HepG2 (cell line): ENCODE measurements at regions not wholly inside any gene's neighbourhood (a gene's known extent, or its start where the extent isn't known, plus 50 kb on each side); places are given as distances from the start of the nearest gene placed in this dataset.

Experiments
- ATAC-seq: fragments of 200-7000 bp; cut with Tn5 transposase; 3 replicates; pipeline ENCODE4 v1.9.1; 2020; ENCODE audit warnings: mild to moderate bottlenecking, moderate library complexity
- BruUV-seq: library from RNA; stranded (reverse); fragments of 400-500 nt; replicated peaks from 2 replicates; lab custom pipeline; 2021; lab: Mats Ljungman, UMichigan
- CTCF ChIA-PET: fragments of 300-600 bp; formaldehyde crosslinking; extraction: SDS; loops from one replicate; lab custom pipeline; 2021; ENCODE audit warnings: low total read pairs, inconsistent platforms, low intra/inter-chr PET ratio; lab: Yijun Ruan, JAX
- POLR2A ChIA-PET: fragments of 350-600 bp; sonication (Branson Sonifier 250); formaldehyde crosslinking; loops from one replicate; lab custom pipeline; 2020; ENCODE audit warnings: antibody characterized with exemption, inconsistent platforms; lab: Yijun Ruan, JAX
- DNase-seq: peaks from one replicate; pipeline ENCODE4 v3.0.0-alpha.2; 2015; ENCODE audit warnings: low spot score
- FAIRE-seq: peaks from 3 replicates; lab custom pipeline; 2011; peaks lifted over from hg19 to GRCh38; lab: Jason Lieb, UNC
- H2AFZ ChIP-seq: one replicate; pipeline ENCODE4 v1.6.1; 2011; ENCODE audit warnings: low read length, inconsistent platforms
- H3K27ac ChIP-seq: fragments of 300-600 bp; 3 replicates; pipeline ENCODE4 v1.8.0; 2011; ENCODE audit warnings: mixed run types, mild to moderate bottlenecking, mixed read lengths, low read length, inconsistent platforms; ENCODE audit not compliant: insufficient read depth; ENCODE audit errors: extremely low read length
- H3K27me3 ChIP-seq, 2 experiments: fragments of 200-600 bp in 1 of 2; 2 replicates in 1 of 2; 3 replicates in 1 of 2; pipeline versions ENCODE4 v1.6.0 to v1.8.0; 2011; ENCODE audit warnings: low read length in 2 of 2, mild to moderate bottlenecking in 2 of 2, moderate library complexity in 2 of 2, inconsistent platforms in 1 of 2; ENCODE audit not compliant: insufficient read depth in 2 of 2, control insufficient read depth in 1 of 2
- H3K36me3 ChIP-seq, 2 experiments: fragments of 200-600 bp in 1 of 2; replicated peaks in 1 of 2; 2 replicates in 1 of 2; 3 replicates in 1 of 2; pipeline versions ENCODE4 v1.5.1 to v1.8.0; 2011; ENCODE audit warnings: low read length in 2 of 2, inconsistent platforms in 1 of 2; ENCODE audit not compliant: insufficient read depth in 2 of 2, control insufficient read depth in 1 of 2
- H3K4me1 ChIP-seq: 2 replicates; pipeline ENCODE4 v1.5.1; 2012; ENCODE audit warnings: low read length, inconsistent platforms; ENCODE audit not compliant: insufficient read depth
- H3K4me2 ChIP-seq: 2 replicates; pipeline ENCODE4 v1.6.0; 2011; ENCODE audit warnings: low read depth, low read length, inconsistent platforms
- H3K4me3 ChIP-seq, 3 experiments: fragments of 200-600 bp in 1 of 3; sonication (generic), shearing (Covaris generic) in 1 of 3; replicated peaks in 1 of 3; 2 replicates each; pipeline ENCODE4 v1.5.1; 2011 to 2016; ENCODE audit warnings: low read length in 3 of 3, inconsistent platforms in 2 of 3, low read depth in 2 of 3, mild to moderate bottlenecking in 2 of 3, control low read depth in 1 of 3, mixed read lengths in 1 of 3; ENCODE audit not compliant: insufficient read depth in 1 of 3
- H3K79me2 ChIP-seq: one replicate; pipeline ENCODE4 v1.6.1; 2011; ENCODE audit warnings: low read length, inconsistent platforms; ENCODE audit not compliant: insufficient read depth
- H3K9ac ChIP-seq: 2 replicates; pipeline ENCODE4 v1.6.0; 2011; ENCODE audit warnings: mild to moderate bottlenecking, low read depth, low read length, inconsistent platforms; ENCODE audit not compliant: insufficient read depth
- H3K9me3 ChIP-seq: 2 replicates; pipeline ENCODE4 v1.5.1; 2012; ENCODE audit warnings: mild to moderate bottlenecking, low read length
- H4K20me1 ChIP-seq: 2 replicates; pipeline ENCODE4 v1.6.0; 2011; ENCODE audit warnings: inconsistent platforms, mild to moderate bottlenecking, low read length, moderate library complexity; ENCODE audit not compliant: insufficient read depth
- BATF2 ChIP-seq: sonication (generic); formaldehyde crosslinking; IDR thresholded peaks from 2 replicates; pipeline ENCODE4 v1.8.0; 2022; ENCODE audit warnings: mild to moderate bottlenecking, missing genetic modification reagents, moderate library complexity
- BRF2 ChIP-seq: sonication (generic); formaldehyde crosslinking; IDR thresholded peaks from 2 replicates; pipeline ENCODE4 v1.8.1; 2022; ENCODE audit warnings: mild to moderate bottlenecking, missing genetic modification reagents
- FIP1L1 ChIP-seq: fragments of 200-400 bp; formaldehyde crosslinking; IDR thresholded peaks from 2 replicates; pipeline ENCODE4 v1.6.1; 2018; ENCODE audit warnings: low read depth, mild to moderate bottlenecking, low read length, moderate library complexity, borderline replicate concordance; ENCODE audit not compliant: insufficient read depth
- GLMP ChIP-seq: sonication (generic); formaldehyde crosslinking; IDR thresholded peaks from 2 replicates; pipeline ENCODE4 v1.9.0; 2021; ENCODE audit warnings: missing genetic modification reagents, mild to moderate bottlenecking, borderline replicate concordance
- HNRNPL ChIP-seq: fragments of 200-400 bp; formaldehyde crosslinking; IDR thresholded peaks from 2 replicates; pipeline ENCODE4 v1.6.1; 2017; ENCODE audit warnings: mild to moderate bottlenecking, low read depth, low read length
- MTA3 ChIP-seq: sonication (generic); formaldehyde crosslinking; IDR thresholded peaks from 2 replicates; pipeline ENCODE4 v1.4.0; 2020; ENCODE audit warnings: missing genetic modification reagents
- NBN ChIP-seq: fragments of 450-650 bp; conservative IDR thresholded peaks from 2 replicates; pipeline ENCODE4 v1.6.1; 2017
- SMAD3 ChIP-seq: sonication (generic); formaldehyde crosslinking; IDR thresholded peaks from 2 replicates; pipeline ENCODE4 v1.4.0; 2020; ENCODE audit warnings: missing genetic modification reagents
- TEAD3 ChIP-seq: optimal IDR thresholded peaks from 2 replicates; pipeline ENCODE3; 2016; ENCODE audit warnings: borderline replicate concordance
- ZBTB21 ChIP-seq: sonication (generic); formaldehyde crosslinking; IDR thresholded peaks from 2 replicates; pipeline ENCODE4 v1.4.0; 2020; ENCODE audit warnings: missing genetic modification reagents
- ZNF30 ChIP-seq: sonication (generic); formaldehyde crosslinking; IDR thresholded peaks from 2 replicates; pipeline ENCODE4 v1.5.0; 2020; ENCODE audit warnings: mild to moderate bottlenecking, missing genetic modification reagents
- ZNF451 ChIP-seq: sonication (generic); formaldehyde crosslinking; IDR thresholded peaks from 2 replicates; pipeline ENCODE4 v1.5.0; 2020; ENCODE audit warnings: mild to moderate bottlenecking, missing genetic modification reagents
- WGBS: methylation state at CpG from one replicate; pipeline ENCODE4 v1.1.6; 2017; ENCODE audit warnings: low lambda C conversion rate; 5-methylcytosine and 5-hydroxymethylcytosine counted together
- in situ Hi-C: cut with HindIII; loops from 2 replicates; pipeline ENCODE4 v1.10.0; 2017; ENCODE audit warnings: low pct_unique_long_range_greater_than_20kb; ENCODE audit not compliant: extremely low pct_ligation_motif_present
- intact Hi-C: fragments of 100-400 bp; cut with micrococcal nuclease; formaldehyde crosslinking; loops from one replicate; pipeline ENCODE4 v1.10.0; 2022; ENCODE audit not compliant: unreplicated experiment
- TF ChIP-seq, protein P1 (sequence below): sonication (generic); formaldehyde crosslinking; IDR thresholded peaks from 2 replicates; pipeline ENCODE4 v1.8.1; 2023; ENCODE audit warnings: mild to moderate bottlenecking, moderate library complexity, missing genetic modification reagents
- TF ChIP-seq, protein P2 (sequence below): sonication (generic); formaldehyde crosslinking; IDR thresholded peaks from 2 replicates; pipeline ENCODE4 v1.4.0; 2020; ENCODE audit warnings: missing genetic modification reagents

DNA sequence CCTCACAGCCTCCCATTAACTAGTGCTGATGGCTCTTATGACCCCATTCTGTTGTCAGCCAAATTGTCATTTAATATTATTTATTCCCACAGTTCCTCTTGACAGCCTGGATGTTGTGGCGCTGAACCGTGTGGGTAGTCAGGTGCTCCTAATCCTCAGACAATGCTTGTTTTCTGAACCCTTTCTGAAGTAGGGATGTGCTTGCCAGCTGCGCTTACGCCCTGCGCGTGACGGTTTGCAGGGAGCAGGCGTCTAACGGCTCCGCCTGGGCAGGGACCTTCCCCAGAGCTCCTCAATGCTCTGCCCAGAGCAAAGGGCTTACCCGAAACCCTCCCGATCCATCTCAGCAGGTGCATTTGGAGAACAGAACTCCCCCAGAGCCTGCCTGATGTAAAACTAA lies 358.2 kb upstream of the MYT1L start:
- no peak overlapping the region for H3K4me2 ChIP-seq
- H3K4me3 ChIP-seq, result no peak overlapping the region
- no peak overlapping the region for H3K9ac ChIP-seq
- H3K4me1 ChIP-seq, result no peaks in the 10 kb centered on the region
- H4K20me1 ChIP-seq, result peaks cover 2% of the 10 kb centered on the region; the same call in 1 of the 2 replicates
- H3K27me3 ChIP-seq, result peaks cover 5 to 66% of the 10 kb centered on the region in 2 experiments
- ATAC-seq, result no peak; the same call in 2 of the 3 replicates
- POLR2A ChIA-PET, result no interaction called here
- BruUV-seq, result no TSS peak
- TF ChIP-seq ZNF451 (CRISPR knock-in tag) (no peak), MTA3 (no peak), GLMP (CRISPR knock-in tag) (no peak), ZBTB21 (CRISPR knock-in tag) (no peak), FIP1L1 (no peak), BRF2 (no peak), SMAD3 (CRISPR knock-in tag) (no peak), HNRNPL (no peak), ZNF30 (CRISPR knock-in tag) (no peak), BATF2 (CRISPR knock-in tag) (no peak), NBN (no peak), TEAD3 (no peak)
- TF ChIP-seq, protein P1, sequence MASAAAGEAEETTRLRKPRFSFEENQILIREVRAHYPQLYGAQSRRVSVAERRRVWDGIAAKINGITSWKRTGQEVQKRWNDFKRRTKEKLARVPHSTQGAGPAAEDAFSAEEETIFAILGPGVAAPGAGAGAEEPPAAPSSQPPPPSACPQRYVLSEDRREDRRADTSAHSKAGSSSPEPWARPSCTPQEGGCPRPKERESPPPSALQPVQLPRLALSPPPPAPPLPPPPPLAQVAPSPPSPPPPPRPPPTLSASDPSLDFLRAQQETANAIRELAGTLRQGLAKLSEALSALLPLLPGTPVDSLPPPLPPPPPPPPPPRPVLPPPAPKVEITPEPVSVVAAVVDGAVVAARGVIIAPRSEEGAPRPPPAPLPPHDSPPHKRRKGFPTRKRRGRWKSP (CRISPR knock-in tag), result no peak
- TF ChIP-seq, protein P2, sequence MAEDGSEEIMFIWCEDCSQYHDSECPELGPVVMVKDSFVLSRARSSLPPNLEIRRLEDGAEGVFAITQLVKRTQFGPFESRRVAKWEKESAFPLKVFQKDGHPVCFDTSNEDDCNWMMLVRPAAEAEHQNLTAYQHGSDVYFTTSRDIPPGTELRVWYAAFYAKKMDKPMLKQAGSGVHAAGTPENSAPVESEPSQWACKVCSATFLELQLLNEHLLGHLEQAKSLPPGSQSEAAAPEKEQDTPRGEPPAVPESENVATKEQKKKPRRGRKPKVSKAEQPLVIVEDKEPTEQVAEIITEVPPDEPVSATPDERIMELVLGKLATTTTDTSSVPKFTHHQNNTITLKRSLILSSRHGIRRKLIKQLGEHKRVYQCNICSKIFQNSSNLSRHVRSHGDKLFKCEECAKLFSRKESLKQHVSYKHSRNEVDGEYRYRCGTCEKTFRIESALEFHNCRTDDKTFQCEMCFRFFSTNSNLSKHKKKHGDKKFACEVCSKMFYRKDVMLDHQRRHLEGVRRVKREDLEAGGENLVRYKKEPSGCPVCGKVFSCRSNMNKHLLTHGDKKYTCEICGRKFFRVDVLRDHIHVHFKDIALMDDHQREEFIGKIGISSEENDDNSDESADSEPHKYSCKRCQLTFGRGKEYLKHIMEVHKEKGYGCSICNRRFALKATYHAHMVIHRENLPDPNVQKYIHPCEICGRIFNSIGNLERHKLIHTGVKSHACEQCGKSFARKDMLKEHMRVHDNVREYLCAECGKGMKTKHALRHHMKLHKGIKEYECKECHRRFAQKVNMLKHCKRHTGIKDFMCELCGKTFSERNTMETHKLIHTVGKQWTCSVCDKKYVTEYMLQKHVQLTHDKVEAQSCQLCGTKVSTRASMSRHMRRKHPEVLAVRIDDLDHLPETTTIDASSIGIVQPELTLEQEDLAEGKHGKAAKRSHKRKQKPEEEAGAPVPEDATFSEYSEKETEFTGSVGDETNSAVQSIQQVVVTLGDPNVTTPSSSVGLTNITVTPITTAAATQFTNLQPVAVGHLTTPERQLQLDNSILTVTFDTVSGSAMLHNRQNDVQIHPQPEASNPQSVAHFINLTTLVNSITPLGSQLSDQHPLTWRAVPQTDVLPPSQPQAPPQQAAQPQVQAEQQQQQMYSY (CRISPR knock-in tag), result no peak
- 58% methylated on average over 11 of the region's 12 CpGs for WGBS
- H3K79me2 ChIP-seq, result no peaks in the 10 kb centered on the region
- no peak overlapping the region for H3K27ac ChIP-seq
- no peak for FAIRE-seq
- H3K9me3 ChIP-seq, result no peaks in the 10 kb centered on the region
- no peaks in the 10 kb centered on the region for H3K36me3 ChIP-seq
- CTCF ChIA-PET, result no interaction called here
- intact Hi-C loops (loop anchor here (5.0 kb wide), 1 partner anchor 943 kb away; no protein-coding TSS in a partner anchor), in situ Hi-C loops (no loop called here)
- DNase-seq, result no peak
- no peak overlapping the region for H2AFZ ChIP-seq
